Keratinocyte (primary cell): ENCODE measurements at regions not wholly inside any gene's neighbourhood (a gene's known extent, or its start where the extent isn't known, plus 50 kb on each side); places are given as distances from the start of the nearest gene placed in this dataset.

Experiments
- CTCF ChIP-seq, 3 experiments: IDR thresholded peaks in 1 of 3; conservative IDR thresholded peaks in 1 of 3; optimal IDR thresholded peaks in 1 of 3; 2 replicates in 2 of 3; 3 replicates in 1 of 3; pipeline versions ENCODE3 to v1.5.1; 2011; ENCODE audit warnings: low read length in 3 of 3, mild to moderate bottlenecking in 3 of 3, moderate library complexity in 2 of 3, control low read depth in 1 of 3, inconsistent platforms in 1 of 3; ENCODE audit not compliant: insufficient read depth in 2 of 3; ENCODE audit errors: extremely low read depth in 1 of 3
- EZH2 ChIP-seq: IDR thresholded peaks from one replicate; pipeline ENCODE4 v1.6.1; 2012; ENCODE audit warnings: inconsistent platforms, mild to moderate bottlenecking, low read length, moderate library complexity

- TF ChIP-seq CTCF (optimal IDR thresholded peaks at IDR 0.05 in 1 of 3, IDR thresholded peaks at IDR 0.05 in 1 of 3, conservative IDR thresholded peaks at IDR 0.05 in 1 of 3; ENCODE audit: extremely low read depth in 1 of 3, insufficient read depth in 2 of 3, low read length in 3 of 3) (no peak), EZH2 (no peak)
Measured at GRCh38 chr4:100881283-100881682, 363.5 kb upstream of the EMCN start.
